H9 (cell line): ENCODE measurements at regions not wholly inside any gene's neighbourhood (a gene's known extent, or its start where the extent isn't known, plus 50 kb on each side); places are given as distances from the start of the nearest gene placed in this dataset.

Experiments
- DNase-seq: peaks from one replicate; pipeline ENCODE4 v3.0.0-alpha.2; 2017
- H2AFZ ChIP-seq: one replicate; pipeline ENCODE4 v1.6.1; 2013; ENCODE audit warnings: mild to moderate bottlenecking, low read length, control low read depth, moderate library complexity
- H2AK5ac ChIP-seq: 2 replicates; pipeline ENCODE4 v1.6.1; 2013; ENCODE audit warnings: low read length, control low read depth, mixed read lengths; ENCODE audit not compliant: insufficient read length
- H2BK120ac ChIP-seq: one replicate; pipeline ENCODE4 v1.6.1; 2013; ENCODE audit warnings: low read depth, mild to moderate bottlenecking, low read length, control low read depth, inconsistent platforms; ENCODE audit not compliant: poor library complexity, severe bottlenecking
- H2BK12ac ChIP-seq: 2 replicates; pipeline ENCODE4 v1.6.1; 2013; ENCODE audit warnings: low read length, control low read depth, mixed read lengths, low read depth; ENCODE audit not compliant: insufficient read length
- H2BK15ac ChIP-seq: 2 replicates; pipeline ENCODE4 v1.6.1; 2013; ENCODE audit warnings: low read depth, low read length, control low read depth
- H2BK20ac ChIP-seq: one replicate; pipeline ENCODE4 v1.6.1; 2013; ENCODE audit warnings: low read depth, mild to moderate bottlenecking, low read length, control low read depth, inconsistent platforms; ENCODE audit not compliant: poor library complexity, severe bottlenecking
- H2BK5ac ChIP-seq: 2 replicates; pipeline ENCODE4 v1.6.1; 2013; ENCODE audit warnings: low read length, control low read depth, mixed read lengths; ENCODE audit not compliant: insufficient read length
- H3K14ac ChIP-seq: 2 replicates; pipeline ENCODE4 v1.6.1; 2013; ENCODE audit warnings: low read length, control low read depth; ENCODE audit not compliant: insufficient read depth
- H3K18ac ChIP-seq: 2 replicates; pipeline ENCODE4 v1.6.1; 2013; ENCODE audit warnings: low read depth, mild to moderate bottlenecking, mixed read lengths, low read length, control low read depth; ENCODE audit not compliant: insufficient read length
- H3K23ac ChIP-seq: 2 replicates; pipeline ENCODE4 v1.6.1; 2013; ENCODE audit warnings: low read length, control low read depth, mixed read lengths, low read depth; ENCODE audit not compliant: insufficient read length
- H3K23me2 ChIP-seq: 2 replicates; pipeline ENCODE4 v1.6.1; 2013; ENCODE audit warnings: low read depth, mild to moderate bottlenecking, mixed read lengths, low read length, control low read depth; ENCODE audit not compliant: insufficient read length, poor library complexity, severe bottlenecking
- H3K27ac ChIP-seq: 2 replicates; pipeline ENCODE4 v1.5.1; 2013; ENCODE audit warnings: low read length, control low read depth, mixed read lengths, low read depth; ENCODE audit not compliant: insufficient read length
- H3K27me3 ChIP-seq: 2 replicates; pipeline ENCODE4 v1.6.1; 2013; ENCODE audit warnings: low read length, control low read depth, inconsistent platforms; ENCODE audit not compliant: insufficient read depth
- H3K4ac ChIP-seq: 2 replicates; pipeline ENCODE4 v1.6.1; 2013; ENCODE audit warnings: low read depth, mild to moderate bottlenecking, control low read depth, inconsistent platforms, low read length, moderate library complexity
- H3K4me1 ChIP-seq: 2 replicates; pipeline ENCODE4 v1.6.1; 2013; ENCODE audit warnings: low read length, control low read depth, inconsistent platforms; ENCODE audit not compliant: insufficient read depth
- H3K4me2 ChIP-seq: 2 replicates; pipeline ENCODE4 v1.6.1; 2013; ENCODE audit warnings: low read length, control low read depth, mixed read lengths; ENCODE audit not compliant: insufficient read length, insufficient read depth
- H3K56ac ChIP-seq: 2 replicates; pipeline ENCODE4 v1.6.1; 2013; ENCODE audit warnings: low read depth, mild to moderate bottlenecking, mixed read lengths, low read length, control low read depth; ENCODE audit not compliant: insufficient read length
- H3K79me1 ChIP-seq: 2 replicates; pipeline ENCODE4 v1.6.1; 2013; ENCODE audit warnings: low read depth, mild to moderate bottlenecking, moderate library complexity, low read length, control low read depth, inconsistent platforms; ENCODE audit not compliant: insufficient read depth, poor library complexity, severe bottlenecking
- H3K79me2 ChIP-seq: 2 replicates; pipeline ENCODE4 v1.6.1; 2013; ENCODE audit warnings: low read length, control low read depth, inconsistent platforms; ENCODE audit not compliant: insufficient read depth
- H3K9ac ChIP-seq: 2 replicates; pipeline ENCODE4 v1.6.1; 2013; ENCODE audit warnings: low read length, control low read depth, mixed read lengths; ENCODE audit not compliant: insufficient read length; ENCODE audit errors: extremely low read depth
- H3K9me3 ChIP-seq: one replicate; pipeline ENCODE4 v1.6.1; 2013; ENCODE audit warnings: low read depth, low read length, inconsistent platforms; ENCODE audit not compliant: control insufficient read depth
- H3T11ph ChIP-seq: one replicate; pipeline ENCODE4 v1.6.1; 2013; ENCODE audit warnings: mild to moderate bottlenecking, low read length, control low read depth, inconsistent platforms
- H4K20me1 ChIP-seq: one replicate; pipeline ENCODE4 v1.6.1; 2013; ENCODE audit not compliant: control insufficient read depth, insufficient read length, insufficient read depth
- H4K5ac ChIP-seq: 2 replicates; pipeline ENCODE4 v1.6.1; 2013; ENCODE audit warnings: low read depth, mild to moderate bottlenecking, mixed read lengths, low read length, control low read depth; ENCODE audit not compliant: insufficient read length
- H4K8ac ChIP-seq: replicated peaks from 2 replicates; pipeline ENCODE4 v1.6.1; 2013; ENCODE audit warnings: low read length, control low read depth, mixed read lengths, low read depth; ENCODE audit not compliant: insufficient read length
- H4K91ac ChIP-seq: 2 replicates; pipeline ENCODE4 v1.6.1; 2013; ENCODE audit warnings: low read depth, mild to moderate bottlenecking, moderate library complexity, mixed read lengths, low read length, control low read depth; ENCODE audit not compliant: insufficient read length
- H3K27ac Mint-ChIP-seq, 3 experiments: 2 replicates in 2 of 3; 3 replicates in 1 of 3; pipeline ENCODE4 v1.8.0; 2020 to 2021; ENCODE audit warnings: mixed read lengths in 3 of 3, mild to moderate bottlenecking in 1 of 3, moderate library complexity in 1 of 3
- H3K27me3 Mint-ChIP-seq: 2 replicates; pipeline ENCODE4 v1.8.0; 2021; ENCODE audit warnings: low read depth, mild to moderate bottlenecking, moderate library complexity, mixed read lengths
- H3K36me3 Mint-ChIP-seq, 3 experiments: 2 replicates in 2 of 3; 3 replicates in 1 of 3; pipeline ENCODE4 v1.8.0; 2020 to 2021; ENCODE audit warnings: low read depth in 3 of 3, mixed read lengths in 3 of 3; ENCODE audit not compliant: insufficient read depth in 1 of 3
- H3K4me1 Mint-ChIP-seq, 2 experiments: 2 replicates each; pipeline ENCODE4 v1.8.0; 2020; ENCODE audit warnings: mixed read lengths in 2 of 2
- H3K4me3 Mint-ChIP-seq, 2 experiments: 2 replicates in 1 of 2; 3 replicates in 1 of 2; pipeline ENCODE4 v1.8.0; 2020 to 2021; ENCODE audit warnings: mild to moderate bottlenecking in 2 of 2, mixed read lengths in 2 of 2, moderate library complexity in 1 of 2
- H3K9me3 Mint-ChIP-seq, 2 experiments: 2 replicates in 1 of 2; 3 replicates in 1 of 2; pipeline ENCODE4 v1.8.0; 2020; ENCODE audit warnings: mild to moderate bottlenecking in 2 of 2, mixed read lengths in 2 of 2, moderate library complexity in 1 of 2
- CTCF ChIP-seq: fragments of 200-600 bp; sonication (generic); conservative IDR thresholded peaks from 3 replicates; pipeline ENCODE4 v1.8.0; 2021; ENCODE audit warnings: antibody characterized with exemption, mild to moderate bottlenecking
- WGBS: extraction: QIAGEN DNeasy Blood & Tissue Kit; methylation state at CpG from one replicate; pipeline ENCODE4 v1.1.7; 2013; ENCODE audit warnings: missing lambda C conversion rate, low lambda C conversion rate, mixed read lengths; ENCODE audit not compliant: insufficient read length; ENCODE audit errors: extremely low coverage; 5-methylcytosine and 5-hydroxymethylcytosine counted together

GRCh38 chr13:68439817-68440216 lies 1209.7 kb upstream of the PCDH9 start:
- no peak overlapping the region for H3K4me2 ChIP-seq
- H3K79me1 ChIP-seq, result no peaks in the 10 kb centered on the region
- H2BK15ac ChIP-seq, result no peak overlapping the region
- H3K23ac ChIP-seq, result no peak overlapping the region
- no peaks in the 10 kb centered on the region for H3K79me2 ChIP-seq
- no peak overlapping the region for H3K56ac ChIP-seq
- H3K27ac Mint-ChIP-seq, result no peak overlapping the region
- no peaks in the 10 kb centered on the region for H3K9me3 Mint-ChIP-seq
- no peak overlapping the region for H3K9ac ChIP-seq
- H3K27me3 Mint-ChIP-seq, result no peaks in the 10 kb centered on the region
- H3K23me2 ChIP-seq, result no peaks in the 10 kb centered on the region
- no peak overlapping the region for H2AFZ ChIP-seq
- no peak for DNase-seq
- H4K5ac ChIP-seq, result no peak overlapping the region
- H4K20me1 ChIP-seq, result no peaks in the 10 kb centered on the region
- no peak overlapping the region for H2BK5ac ChIP-seq
- H4K8ac ChIP-seq, result no peak overlapping the region
- no peak for TF ChIP-seq CTCF
- no peaks in the 10 kb centered on the region for H3K27me3 ChIP-seq
- H3K9me3 ChIP-seq, result no peaks in the 10 kb centered on the region
- H3K4me1 ChIP-seq, result no peaks in the 10 kb centered on the region
- WGBS, result no CpG with 5 or more reads among the region's 1 CpG
- H2BK120ac ChIP-seq, result no peak overlapping the region
- H3T11ph ChIP-seq, result no peak overlapping the region
- H2AK5ac ChIP-seq, result no peak overlapping the region
- no peak overlapping the region for H3K4ac ChIP-seq
- no peaks in the 10 kb centered on the region for H3K4me1 Mint-ChIP-seq
- no peak overlapping the region for H3K4me3 Mint-ChIP-seq
- H2BK20ac ChIP-seq, result no peak overlapping the region
- H3K18ac ChIP-seq, result no peak overlapping the region
- no peak overlapping the region for H3K27ac ChIP-seq
- H2BK12ac ChIP-seq, result no peak overlapping the region
- H3K14ac ChIP-seq, result no peak overlapping the region
- H3K36me3 Mint-ChIP-seq, result no peaks in the 10 kb centered on the region
- H4K91ac ChIP-seq, result no peak overlapping the region
